Activated CD4-positive, alpha-beta T cell treated with anti-CD3 and anti-CD28 coated beads for 48 hours (primary cell): ENCODE measurements at regions not wholly inside any gene's neighbourhood (a gene's known extent, or its start where the extent isn't known, plus 50 kb on each side); places are given as distances from the start of the nearest gene placed in this dataset.
A peak's percentile ranks its signal among the peaks of the same experiment; 100 is the strongest.
"Not testable (repeated sequence)": the region's sequence is repeated elsewhere in the genome, so short reads cannot be mapped to it uniquely, and the experiment has no call there.

ENCODE experiments used
- DNase-seq: peaks from one replicate; pipeline ENCODE4 v3.0.0-alpha.2; 2020

DNA sequence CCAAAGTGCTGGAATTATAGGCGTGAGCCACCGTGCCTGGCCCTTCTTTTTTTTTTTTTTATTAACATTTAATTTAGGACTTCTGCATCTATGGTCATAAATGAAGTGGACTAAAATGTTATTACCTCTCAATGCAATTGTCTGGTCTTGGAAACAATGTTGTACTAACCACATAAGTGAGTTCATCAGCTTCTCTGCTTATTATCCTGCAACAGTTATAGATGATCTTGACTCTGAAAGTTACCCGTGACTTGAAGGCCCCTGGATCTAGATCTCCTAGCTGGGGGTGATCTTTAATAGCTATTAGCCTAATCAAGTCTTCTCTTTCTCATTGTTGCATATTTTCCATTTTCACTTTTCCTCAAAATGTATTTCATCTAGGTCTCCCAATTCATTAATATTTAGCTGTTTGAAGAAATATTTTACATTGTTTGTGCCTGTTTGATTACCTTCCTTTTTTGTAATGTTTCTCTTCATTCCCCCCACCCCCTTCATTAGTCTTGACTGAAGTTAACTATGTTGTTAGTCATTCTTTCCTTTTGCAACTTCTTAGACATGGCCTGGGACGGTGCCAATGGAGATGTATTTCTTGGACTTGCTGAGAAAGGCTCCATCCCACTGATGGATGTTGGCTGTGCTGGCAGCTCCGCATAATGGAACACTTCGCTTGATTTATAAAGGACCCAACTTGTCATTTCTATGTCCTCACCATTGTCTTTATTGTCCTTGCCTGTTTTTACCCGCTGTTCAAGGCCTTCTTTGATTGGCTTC, 141.6 kb upstream of the RIOK3 start:
- DNase-seq, result no peak

DNA sequence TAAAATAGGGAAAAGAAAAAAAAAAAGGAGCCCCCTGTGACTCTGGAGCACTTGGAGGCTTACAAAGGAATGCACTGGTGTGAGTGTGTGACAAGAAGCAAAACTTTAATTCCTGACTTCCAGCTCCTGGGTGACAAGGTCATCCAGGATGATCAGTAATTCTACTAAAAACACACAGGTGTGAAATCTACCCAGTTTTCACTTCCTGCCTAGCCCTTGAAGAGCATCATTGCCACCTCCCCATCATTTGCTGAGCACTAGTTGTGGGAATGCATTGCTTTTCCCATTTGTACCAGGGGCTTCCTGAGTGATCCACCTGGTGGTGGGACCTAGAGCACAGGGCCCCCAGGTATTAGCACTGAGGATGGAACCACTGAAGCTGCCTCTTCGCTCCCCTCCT, 139.7 kb upstream of the RIOK3 start:
- no peak for DNase-seq

DNA sequence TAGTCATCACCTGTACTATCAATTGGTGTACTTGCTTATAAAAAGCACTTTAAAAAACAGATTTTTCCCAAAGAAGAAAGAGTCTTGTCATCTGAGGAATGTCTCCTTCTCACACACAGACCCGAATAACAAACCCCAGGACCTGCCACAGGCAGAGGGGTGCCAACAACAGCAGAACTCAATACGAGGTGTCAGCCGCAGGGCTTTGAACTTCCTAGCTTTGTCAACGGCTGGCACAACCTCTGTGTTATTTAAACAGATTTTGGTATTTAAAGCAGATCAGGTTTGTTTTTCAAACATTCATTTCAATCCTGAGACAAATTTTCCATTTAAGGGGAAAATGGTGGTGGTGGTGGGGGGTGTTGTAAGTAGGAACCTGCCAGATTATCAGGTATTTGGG, 138.4 kb upstream of the RIOK3 start:
- DNase-seq, result no peak

DNA sequence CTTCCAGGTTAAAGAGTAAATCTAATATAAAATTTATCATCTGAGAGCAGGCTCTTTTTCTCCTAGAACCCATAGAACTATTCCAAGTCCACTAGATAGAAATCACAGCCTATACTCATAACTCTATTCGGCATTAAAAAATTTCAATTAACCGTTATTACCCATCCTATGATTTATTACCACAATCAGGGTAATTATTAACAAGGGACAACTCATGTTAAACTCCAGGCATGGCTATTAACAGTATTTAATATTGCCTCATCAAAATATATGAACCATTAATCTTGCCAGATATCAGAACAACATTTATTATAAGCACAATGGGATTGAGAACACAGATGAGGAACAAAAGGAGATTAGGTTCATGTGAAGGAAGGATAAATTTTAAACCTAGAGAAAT, 136.8 kb upstream of the RIOK3 start:
- no peak for DNase-seq

DNA sequence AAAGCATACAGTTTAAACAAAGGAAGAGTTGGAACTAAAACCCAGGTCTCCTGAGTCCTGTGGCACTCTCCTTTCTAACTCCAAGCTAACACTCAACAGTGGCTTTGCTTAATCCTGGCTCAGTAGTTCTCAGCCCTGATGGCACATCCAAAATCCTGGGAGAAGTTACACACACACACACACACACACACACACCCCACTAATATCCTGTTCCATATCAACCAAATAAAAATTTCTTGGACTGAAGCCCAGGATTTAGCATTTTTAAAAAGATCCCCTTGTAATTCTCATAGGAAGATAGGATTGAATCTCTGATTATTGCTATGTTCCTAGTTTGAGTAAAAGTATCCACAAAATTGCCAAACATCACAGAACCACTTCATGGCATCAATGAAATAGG, 136.1 kb upstream of the RIOK3 start:
- DNase-seq, result no peak

DNA sequence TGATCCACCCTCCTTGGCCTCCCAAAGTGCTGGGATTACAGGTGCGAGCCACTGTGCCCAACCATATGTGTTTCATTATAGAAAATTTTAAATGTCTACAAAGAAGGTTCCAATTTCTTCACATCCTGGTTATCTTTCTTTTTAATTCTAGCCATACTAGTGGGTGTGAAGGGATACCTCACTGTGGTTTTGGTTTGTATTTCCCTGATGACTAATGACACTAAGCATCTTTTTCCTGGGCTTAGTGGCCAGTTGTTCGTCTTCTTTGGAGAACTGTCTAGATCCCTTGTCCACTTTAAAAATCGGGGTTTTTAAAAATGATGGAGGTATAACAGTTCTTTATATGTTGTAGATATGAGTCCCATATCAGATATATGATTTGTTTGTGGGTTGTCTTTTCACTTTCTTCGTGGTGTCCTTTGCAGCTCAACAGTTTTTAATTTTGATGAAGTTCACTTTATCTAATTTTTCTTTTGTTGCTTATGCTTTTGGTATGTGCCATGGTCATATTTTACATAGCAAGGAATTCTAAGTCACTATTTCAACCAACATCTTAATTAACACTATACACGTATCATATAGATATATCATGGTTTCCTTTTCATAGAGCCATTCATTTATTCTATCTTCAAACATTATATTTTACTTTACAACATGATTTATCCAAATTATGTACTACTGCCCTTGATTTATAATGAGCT, 135.0 kb upstream of the RIOK3 start:
- no peak for DNase-seq

DNA sequence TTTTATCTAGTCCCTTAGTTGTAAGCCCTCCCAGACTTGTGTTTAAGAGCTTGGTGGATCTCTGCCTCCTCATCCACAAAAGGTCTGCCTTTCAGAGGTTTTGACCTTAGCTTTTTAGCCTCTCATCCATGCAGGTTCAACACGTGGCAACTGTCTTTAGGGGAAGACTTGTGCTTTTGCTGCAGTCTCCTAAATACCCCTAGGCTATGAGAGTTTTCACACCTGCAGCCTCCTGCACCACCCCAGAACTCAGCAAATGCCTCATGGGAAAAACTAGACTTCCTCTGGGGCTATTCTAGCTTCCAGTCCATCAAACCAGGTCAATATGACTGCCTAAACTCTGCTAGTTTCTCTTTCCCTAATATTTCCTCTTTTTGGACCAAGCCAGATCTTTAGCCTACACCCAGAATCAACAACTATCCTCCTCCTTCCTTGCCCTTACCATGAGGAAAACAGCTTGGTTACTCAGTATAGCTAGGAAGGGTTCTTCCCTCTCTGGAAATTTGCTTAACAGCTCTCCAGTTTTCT, 132.3 kb upstream of the RIOK3 start:
- no peak for DNase-seq

DNA sequence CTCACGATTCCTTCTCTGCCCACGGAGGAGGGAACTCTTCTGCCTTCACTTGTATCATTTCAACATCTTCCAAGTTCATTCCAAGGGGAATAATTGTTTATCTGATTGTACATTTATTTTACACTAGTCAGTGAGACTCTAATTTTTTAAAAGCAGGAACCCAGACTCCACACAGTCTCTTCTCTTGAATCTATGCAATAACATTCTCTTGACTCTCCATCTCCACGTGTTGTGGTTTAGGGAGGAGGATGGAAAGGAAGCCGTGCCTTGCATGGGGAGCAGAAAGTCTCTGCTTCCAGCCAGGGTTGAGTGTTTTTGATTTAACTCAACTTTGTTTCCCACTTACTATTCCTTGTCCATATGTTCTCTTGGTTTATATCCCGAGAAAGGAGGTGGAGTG, 131.1 kb upstream of the RIOK3 start:
- no peak for DNase-seq

DNA sequence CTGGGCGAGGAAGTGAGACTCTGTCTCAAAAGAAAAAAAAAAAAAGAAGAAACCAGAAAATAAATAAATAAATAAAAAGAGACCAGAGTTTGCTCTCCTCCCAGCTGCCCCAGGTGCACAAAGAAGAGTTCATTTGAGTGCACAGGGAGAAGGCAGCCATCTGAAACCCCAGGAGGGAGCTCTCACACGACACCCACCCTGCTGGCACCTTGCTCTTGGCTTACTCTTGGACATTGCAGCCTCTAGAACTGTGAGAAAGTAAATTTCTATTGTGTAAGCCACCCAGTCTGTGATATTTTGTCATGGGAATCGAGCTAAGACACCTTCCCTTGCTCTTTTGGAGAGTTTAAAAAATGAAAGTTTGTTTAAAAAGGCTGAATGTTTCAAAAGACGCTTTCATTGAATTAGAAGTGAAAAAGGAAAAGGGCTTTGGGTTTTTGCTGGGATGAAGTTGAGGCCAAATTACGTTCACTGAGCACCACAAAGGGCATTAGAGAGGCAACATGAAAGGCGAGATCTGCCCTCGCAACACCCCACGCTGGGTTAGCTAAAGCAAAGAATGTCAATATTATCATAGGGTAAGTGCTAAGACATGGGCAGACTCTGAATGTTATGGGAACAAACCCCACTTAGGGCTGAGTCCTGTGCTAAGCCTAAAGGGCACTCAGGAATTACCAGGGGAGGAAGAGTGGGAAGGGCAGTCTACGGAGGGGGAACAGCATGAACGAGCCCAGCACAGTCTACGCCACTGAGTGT, 128.9 kb upstream of the RIOK3 start:
- no peak for DNase-seq

DNA sequence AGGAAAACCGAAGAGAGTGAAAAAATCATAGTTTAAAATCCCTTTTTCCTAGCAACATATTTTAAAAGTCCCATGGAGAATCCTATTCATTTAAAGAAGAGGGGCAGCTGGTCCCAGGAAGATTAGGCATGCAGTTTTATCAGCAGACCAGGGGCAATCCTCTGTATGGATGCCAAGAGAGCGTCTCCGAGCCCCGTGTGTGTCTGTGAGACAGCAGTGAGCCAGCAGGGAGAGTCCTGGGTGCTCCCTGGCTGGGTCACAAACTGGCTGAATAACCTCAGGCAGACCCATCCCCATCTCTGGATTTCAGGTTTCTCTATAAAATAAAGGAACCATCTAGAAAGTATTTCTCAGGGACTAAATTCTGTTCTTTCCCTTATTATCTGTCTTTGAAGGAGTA, 128.2 kb upstream of the RIOK3 start:
- DNase-seq, result no peak

DNA sequence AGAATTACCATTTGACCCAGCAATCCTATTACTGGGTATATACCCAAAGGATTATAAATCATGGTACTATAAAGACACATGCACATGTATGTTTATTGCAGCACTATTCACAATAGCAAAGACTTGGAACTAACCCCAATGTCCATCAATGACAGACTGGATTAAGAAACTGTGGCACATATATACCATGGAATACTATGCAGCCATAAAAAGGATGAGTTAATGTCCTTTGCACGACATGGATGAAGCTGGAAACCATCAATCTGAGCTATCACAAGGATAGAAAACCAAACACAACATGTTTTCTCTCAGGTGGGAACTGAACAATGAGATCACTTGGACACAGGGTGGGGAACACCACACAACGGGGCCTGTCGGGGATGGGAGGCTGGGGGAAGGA, 123.4 kb upstream of the RIOK3 start:
- DNase-seq, result not testable (repeated sequence)

DNA sequence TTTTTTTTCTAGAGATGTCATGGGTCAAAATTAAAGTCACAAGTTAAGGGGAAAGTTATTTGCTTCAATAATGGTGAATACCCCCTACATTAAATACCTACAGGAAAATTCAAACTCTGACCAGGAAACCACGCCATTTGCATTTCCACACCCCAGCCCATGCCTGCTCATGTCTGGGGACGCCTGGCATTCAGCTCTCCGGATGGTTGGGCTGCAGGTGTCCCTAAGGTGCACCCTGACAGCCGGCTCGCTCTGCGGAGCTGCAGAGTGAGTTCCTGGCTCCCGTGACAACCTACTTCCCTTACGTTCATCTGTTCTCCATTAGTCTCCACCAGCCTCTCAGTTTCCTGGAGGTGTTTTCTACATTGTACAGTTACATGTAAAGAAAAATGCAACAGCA, 122.7 kb upstream of the RIOK3 start:
- DNase-seq, result no peak

DNA sequence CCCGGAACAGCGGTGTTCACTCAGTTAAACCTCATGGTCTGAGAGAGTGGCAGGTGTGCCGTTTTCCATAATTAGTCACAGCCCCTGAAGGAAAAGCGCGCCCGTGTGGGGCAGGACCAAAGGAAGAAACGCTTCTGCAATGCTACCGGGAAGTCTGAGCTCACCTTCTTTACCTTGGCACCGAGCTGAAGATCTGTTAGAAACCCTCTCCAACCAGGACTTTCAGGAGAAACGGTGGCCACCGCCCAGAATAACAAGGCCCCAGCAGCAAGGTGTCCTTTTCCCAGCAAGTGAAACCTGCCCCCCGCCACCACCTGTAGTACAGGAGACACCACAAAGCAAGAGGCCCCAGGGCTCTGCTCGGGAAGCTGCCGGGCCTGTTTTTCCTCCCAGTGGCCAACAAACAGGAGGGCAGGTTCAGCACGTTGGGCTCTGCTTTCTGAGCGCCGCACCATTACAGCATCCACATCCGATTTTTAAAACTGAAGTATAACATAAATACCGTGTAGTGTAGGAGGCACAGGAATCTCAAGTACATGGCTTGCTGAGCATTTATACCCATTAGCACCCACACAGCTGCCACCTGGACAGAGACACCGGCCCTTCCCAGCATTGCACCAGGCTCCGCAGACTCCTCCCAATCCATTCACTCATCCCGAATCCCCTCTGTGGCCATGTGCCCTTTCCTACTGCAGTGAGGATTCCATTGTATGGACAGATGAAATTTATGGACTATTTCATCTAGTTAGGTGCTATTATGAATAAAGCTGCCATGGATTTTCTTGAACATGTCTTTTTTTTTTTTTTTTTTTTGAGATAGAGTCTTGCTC, 121.8 kb upstream of the RIOK3 start:
- no peak for DNase-seq

DNA sequence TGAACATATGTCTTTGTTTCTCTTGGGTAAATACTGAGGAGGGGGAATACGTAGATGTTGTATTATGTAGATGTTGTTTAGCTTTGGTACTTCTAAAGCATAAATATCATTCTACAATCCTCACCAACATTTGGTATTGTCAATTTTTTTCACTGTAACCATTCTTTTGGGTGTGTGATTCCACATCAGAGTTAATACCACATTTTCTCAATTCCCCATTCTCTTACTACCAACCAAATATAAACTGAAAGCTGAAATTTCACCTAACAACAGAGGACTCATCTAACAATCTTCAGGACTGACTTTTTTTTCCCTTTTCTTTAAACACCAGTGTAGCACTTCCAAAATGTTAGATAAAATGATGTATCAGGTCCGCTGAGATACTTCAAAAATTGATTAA, 120.7 kb upstream of the RIOK3 start:
- DNase-seq, result no peak

DNA sequence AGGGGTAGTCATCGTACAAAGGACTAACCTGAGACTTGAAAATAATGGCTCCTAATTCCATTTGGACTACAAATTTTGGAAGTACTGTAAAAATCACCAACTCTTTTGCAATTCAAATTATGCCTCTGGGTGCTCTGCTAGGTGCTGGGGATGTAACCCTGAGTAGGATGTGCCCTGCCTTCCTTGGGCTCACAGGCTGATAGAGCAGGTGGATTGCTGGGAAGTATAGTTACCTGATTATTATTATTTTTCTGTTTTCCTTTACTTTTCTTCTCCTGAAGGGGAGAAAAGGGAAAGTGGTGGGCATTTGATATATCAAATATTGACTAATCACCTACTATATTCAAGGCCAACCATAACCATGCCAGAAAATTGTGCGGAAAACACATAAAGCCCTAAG, 119.3 kb upstream of the RIOK3 start:
- no peak for DNase-seq

DNA sequence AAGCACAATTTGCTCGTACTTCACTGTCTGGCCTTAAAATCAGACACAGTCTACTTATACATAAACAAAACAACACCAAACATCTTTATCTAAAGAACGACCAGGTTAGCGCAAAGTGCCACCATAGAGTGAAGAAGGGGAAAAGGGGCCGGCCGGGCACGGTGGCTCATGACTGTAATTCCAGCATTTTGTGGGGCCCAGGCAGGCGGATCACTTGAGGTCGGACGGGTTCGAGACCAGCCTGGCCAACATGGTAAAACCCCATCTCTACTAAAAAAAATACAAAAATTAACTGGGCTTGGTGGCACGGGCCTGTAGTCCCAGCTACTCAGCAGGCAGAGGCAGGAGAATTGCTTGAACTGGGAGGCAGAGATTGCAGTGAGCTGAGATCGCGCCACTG, 118.5 kb upstream of the RIOK3 start:
- DNase-seq, result no peak

DNA sequence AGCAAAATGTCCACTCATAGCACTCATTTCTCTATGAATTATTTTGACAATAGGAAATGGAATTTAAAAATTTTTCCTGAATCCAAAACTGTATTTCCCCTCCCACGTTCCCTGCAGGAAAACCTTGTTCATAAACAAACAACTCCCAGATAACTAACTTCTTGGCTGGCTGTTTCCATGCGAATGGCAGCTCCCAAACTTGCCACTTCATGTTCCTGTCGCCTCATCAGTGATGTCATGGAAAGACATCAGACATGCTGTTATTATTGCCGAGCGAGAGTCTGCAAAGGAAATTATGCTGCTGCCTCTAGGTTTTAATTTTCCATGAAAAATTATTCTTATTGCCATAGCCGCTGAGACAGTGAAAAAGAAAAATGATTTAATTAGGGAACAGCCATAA, 117.0 kb upstream of the RIOK3 start:
- no peak for DNase-seq

DNA sequence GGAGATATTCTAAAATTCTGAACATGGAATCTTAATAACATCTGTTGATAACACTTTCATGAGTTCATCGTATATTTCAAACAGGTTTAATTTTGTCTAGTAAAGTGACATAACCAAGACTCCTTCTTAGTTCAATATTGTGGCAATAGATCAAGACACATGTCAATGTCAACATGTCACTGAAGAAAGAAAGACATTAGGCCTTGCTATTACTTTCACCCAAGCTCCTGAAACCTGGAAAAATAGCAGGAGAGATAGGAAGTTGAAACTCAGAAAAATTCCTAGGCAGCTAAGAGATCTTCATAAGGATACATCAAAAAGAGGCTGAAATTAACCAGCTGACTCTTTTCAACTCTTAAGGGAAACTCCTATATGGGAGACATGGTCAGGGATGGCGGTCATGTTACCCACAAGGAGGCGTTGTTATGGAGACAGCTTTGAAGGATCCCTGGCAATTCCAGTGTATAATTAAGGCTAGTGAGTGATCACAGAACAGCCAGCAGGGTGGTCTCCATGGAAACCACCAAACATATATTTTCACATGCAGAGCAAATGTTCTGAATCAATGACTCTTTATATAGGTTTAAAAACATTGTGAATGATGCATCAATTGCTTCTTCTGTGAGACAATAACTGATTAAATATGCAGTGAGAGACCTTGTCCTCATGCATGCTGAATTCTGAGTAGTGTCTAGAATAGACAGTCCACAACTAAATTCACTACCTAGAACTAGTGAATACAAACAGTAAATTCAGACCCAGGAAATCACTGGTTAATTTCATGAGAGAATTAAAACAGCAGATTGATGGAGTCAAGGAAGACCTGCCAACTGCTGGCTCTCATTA, 115.3 kb upstream of the RIOK3 start:
- DNase-seq, result no peak

DNA sequence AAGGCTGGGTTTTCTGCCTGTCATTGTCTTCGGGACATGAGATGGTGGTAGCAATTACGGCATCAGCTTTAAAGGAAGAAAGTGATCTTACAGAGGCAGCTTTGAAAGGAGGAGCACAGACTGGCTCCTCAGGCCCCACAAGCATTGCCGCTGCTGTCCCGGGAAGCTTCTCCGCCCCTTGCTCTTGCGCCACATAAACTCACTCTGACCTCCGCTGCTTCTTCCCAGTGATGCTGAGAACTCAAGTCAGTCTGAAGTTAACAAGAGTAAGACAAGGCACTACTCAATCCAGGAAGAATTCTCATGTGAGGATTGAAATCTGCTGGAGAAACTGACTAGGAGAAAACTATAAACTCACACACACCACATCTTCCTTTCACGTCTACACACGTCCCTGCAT, 112.4 kb upstream of the RIOK3 start:
- DNase-seq, result no peak

DNA sequence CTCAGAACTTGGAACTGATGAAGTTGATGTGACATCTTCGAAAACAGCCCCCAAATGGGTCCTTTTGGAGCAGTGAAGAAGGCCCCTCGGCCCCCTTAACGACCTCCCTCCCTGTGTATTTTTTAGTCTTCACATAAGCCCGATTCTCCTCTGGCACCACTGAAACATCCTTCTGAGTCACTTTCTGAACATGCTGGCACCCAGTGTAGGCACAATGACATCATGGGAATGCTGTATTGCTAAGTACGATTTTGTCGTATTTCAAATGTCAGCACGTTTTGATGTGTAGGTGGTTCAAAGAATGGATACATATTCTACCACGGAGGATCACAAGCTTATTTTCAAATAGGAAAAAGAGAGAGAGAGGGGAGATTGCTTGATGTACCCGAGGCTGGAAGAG, 111.7 kb upstream of the RIOK3 start:
- DNase-seq, result peak; percentile 28

DNA sequence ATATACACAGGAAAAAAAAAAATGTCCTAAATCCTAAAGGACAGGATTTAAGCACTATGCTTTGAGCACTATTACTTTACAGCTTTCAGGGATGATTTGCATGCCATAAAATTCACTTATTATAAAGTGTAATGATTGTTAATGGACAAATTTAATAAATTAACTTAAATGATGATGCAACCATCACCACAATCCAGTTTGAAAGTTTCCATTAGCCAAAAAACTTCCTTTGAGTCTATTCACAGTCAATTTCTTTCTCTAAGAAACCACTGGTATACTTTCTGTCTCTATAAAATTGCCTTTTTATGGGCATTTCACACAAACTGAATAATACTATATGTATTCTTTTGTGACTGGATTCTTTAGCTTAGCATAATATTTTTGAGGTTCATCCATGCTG, 111.1 kb upstream of the RIOK3 start:
- DNase-seq, result no peak

DNA sequence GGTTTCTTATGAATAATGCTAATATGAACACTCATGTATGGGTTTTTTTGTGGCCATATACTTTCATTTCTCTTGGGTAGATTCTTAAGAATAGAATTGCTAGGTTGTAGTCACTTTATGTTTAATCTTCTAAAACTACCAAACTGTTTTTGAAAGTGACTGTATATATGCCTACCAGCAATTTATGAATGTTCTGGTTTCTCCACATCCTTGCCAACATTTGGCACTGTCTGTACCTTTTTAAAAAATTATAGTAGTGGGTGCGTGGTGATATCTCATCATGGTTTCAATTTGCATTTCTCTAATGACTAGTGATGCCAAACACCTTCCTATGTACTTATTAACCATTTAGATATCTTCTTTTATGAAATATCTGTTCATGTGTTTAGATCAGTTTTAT, 110.6 kb upstream of the RIOK3 start:
- DNase-seq, result no peak
